ENCODE measurements at regions not wholly inside any gene's neighbourhood (a gene's known extent, or its start where the extent isn't known, plus 50 kb on each side); places are given as distances from the start of the nearest gene placed in this dataset.

DNA sequence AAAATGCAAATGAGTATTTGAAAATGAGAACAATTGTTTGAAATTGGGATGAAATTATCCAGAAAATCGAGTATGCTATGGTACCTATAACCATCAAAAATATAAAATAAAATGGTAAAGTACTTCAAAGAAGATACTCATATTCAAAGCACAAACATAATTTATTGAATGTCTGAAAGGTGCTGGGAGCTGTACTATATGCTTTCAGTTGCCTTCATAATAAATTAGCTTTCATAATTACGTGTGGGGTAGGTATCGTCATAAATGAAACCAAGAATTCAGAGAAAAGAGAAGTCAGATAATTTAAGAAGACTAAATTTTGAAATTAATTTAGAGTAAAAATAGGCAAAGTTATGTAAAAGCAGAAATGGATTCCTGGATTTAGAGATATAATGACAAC lies 721.9 kb upstream of the ACVR2A start:
- Histone ChIP-seq H3K36me3 (no peaks in the 10 kb centered on the region), H3K4me1 (ENCODE audit: insufficient read depth) (no peaks in the 10 kb centered on the region), H3K27me3 (no peaks in the 10 kb centered on the region), H3K9me3 (no peaks in the 10 kb centered on the region), H3K27ac (no peak overlapping the region), H3K4me3 (no peak overlapping the region)
- WGBS, 3 donors = 85 to 89% (median 86%) methylated on average over 3 of the region's 3 CpGs
- TF ChIP-seq, protein P1, sequence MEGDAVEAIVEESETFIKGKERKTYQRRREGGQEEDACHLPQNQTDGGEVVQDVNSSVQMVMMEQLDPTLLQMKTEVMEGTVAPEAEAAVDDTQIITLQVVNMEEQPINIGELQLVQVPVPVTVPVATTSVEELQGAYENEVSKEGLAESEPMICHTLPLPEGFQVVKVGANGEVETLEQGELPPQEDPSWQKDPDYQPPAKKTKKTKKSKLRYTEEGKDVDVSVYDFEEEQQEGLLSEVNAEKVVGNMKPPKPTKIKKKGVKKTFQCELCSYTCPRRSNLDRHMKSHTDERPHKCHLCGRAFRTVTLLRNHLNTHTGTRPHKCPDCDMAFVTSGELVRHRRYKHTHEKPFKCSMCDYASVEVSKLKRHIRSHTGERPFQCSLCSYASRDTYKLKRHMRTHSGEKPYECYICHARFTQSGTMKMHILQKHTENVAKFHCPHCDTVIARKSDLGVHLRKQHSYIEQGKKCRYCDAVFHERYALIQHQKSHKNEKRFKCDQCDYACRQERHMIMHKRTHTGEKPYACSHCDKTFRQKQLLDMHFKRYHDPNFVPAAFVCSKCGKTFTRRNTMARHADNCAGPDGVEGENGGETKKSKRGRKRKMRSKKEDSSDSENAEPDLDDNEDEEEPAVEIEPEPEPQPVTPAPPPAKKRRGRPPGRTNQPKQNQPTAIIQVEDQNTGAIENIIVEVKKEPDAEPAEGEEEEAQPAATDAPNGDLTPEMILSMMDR (IDR thresholded peaks at IDR 0.05) = no peak
- TF ChIP-seq EP300 (IDR thresholded peaks at IDR 0.05) = no peak
- no peak for TF ChIP-seq POLR2A (IDR thresholded peaks at IDR 0.05)
- intact Hi-C loops (cut with DNase I) = no loop called here
- no peak for DNase-seq

DNA sequence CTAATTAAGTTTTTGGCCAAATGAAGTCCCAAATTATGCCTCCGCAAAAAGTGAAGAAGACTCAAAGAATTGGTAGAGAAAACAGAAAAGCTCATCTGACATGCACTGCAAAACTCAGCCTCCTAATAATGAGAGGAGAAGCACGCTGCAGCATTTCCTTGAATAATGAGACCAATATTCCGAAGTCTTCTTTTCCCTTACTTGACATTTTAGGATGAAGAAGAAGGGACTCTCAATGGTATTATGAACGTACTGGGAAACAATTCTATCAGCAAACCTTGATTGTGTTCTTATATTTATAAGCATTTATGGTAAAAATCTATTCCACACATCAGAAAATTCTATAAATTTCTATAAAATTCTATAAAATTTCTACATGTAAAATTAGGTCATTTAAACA lies 733.9 kb upstream of the ACVR2A start:
- no peaks in the 10 kb centered on the region for H3K27me3 ChIP-seq
- no peaks in the 10 kb centered on the region for H3K36me3 ChIP-seq
- H3K9me3 ChIP-seq = no peaks in the 10 kb centered on the region
- H3K4me1 ChIP-seq (ENCODE audit: insufficient read depth) = no peaks in the 10 kb centered on the region
- TF ChIP-seq POLR2A (IDR thresholded peaks at IDR 0.05) (no peak), EP300 (IDR thresholded peaks at IDR 0.05) (no peak)
- TF ChIP-seq, protein P1 (IDR thresholded peaks at IDR 0.05) = no peak
- no peak overlapping the region for H3K4me3 ChIP-seq
- intact Hi-C loops (cut with DNase I) = no loop called here
- no peak overlapping the region for H3K27ac ChIP-seq
- WGBS, 3 donors = 92 to 93% (median 92%) methylated on average over 4 of the region's 4 CpGs
- DNase-seq = no peak

DNA sequence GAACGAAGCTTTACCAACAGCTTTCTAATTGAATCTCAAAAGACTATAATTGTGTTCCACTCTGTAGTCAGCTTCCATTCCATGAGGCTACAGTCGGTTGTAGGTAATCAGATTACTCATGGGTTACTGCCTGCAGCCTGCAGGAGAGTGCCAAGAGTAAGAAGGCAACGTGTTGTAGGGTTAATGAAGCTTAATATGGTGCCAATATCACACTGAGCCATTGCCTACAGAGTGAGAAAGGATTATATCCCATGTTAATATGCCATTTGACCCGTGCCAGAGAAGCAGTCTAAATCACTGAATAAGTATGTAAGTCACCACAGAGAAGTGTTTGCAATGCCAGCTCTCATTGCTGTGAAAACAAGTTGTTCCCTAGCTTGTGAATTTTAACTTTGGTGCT lies 734.5 kb upstream of the ACVR2A start:
- H3K27ac ChIP-seq = no peak overlapping the region
- 59 to 68% (median 66%) methylated on average over 4 of the region's 4 CpGs for WGBS, 3 donors
- no peak for DNase-seq
- no peaks in the 10 kb centered on the region for H3K4me1 ChIP-seq (ENCODE audit: insufficient read depth)
- no peak overlapping the region for H3K4me3 ChIP-seq
- TF ChIP-seq, protein P1 (IDR thresholded peaks at IDR 0.05) = no peak
- TF ChIP-seq EP300 (IDR thresholded peaks at IDR 0.05) (no peak), POLR2A (IDR thresholded peaks at IDR 0.05) (no peak)
- H3K36me3 ChIP-seq = no peaks in the 10 kb centered on the region
- intact Hi-C loops (cut with DNase I) = no loop called here
- no peaks in the 10 kb centered on the region for H3K27me3 ChIP-seq
- no peaks in the 10 kb centered on the region for H3K9me3 ChIP-seq

DNA sequence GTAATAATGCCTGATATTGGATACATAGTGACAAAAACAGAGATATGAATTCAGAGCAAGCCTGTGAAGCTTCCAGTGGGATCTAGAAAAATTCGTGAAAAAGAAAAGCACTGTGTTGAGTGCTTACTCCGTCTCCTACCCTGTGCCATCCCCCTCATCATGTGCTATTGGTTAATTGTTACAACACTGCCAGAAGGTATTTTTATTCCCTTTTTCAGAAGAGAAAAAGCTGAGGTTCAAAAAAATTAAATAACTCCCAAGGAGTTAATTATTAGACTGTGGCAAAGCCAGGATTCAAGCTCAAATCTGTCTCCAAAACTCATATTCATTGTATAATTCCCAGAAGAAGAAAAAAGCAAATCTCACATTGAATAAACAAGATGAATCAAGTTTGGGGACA lies 735.5 kb upstream of the ACVR2A start:
- Histone ChIP-seq H3K36me3 (no peaks in the 10 kb centered on the region), H3K9me3 (no peaks in the 10 kb centered on the region), H3K4me3 (no peak overlapping the region), H3K4me1 (ENCODE audit: insufficient read depth) (no peaks in the 10 kb centered on the region), H3K27me3 (no peaks in the 10 kb centered on the region), H3K27ac (no peak overlapping the region)
- DNase-seq = no peak
- intact Hi-C loops (cut with DNase I) = no loop called here
- 66 to 81% (median 75%) methylated on average over 2 of the region's 2 CpGs for WGBS, 3 donors
- no peak for TF ChIP-seq POLR2A (IDR thresholded peaks at IDR 0.05)

DNA sequence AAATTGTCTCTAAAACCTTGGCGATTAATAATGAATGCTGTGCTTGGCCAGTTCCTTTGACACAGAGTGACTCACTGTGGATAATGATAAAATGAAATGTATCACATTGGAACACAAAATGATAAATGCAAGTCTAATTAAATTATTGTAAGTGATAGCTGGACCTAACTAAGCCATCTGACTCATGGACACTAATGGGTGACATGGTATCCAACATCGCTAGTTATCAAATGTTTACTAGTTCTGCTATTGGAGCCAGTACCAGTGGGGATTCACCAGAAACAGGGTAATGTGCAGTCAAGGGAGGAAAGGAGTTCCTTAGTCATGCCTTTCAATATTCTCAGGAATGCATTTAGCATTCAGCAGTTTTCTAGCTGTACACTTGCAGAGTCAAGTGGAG lies 736.3 kb upstream of the ACVR2A start:
- no peaks in the 10 kb centered on the region for H3K4me1 ChIP-seq (ENCODE audit: insufficient read depth)
- no peak for DNase-seq
- H3K36me3 ChIP-seq = no peaks in the 10 kb centered on the region
- H3K9me3 ChIP-seq = no peaks in the 10 kb centered on the region
- TF ChIP-seq EP300 (IDR thresholded peaks at IDR 0.05) (no peak), POLR2A (IDR thresholded peaks at IDR 0.05) (no peak)
- TF ChIP-seq, protein P1 (IDR thresholded peaks at IDR 0.05) = no peak
- no peak overlapping the region for H3K27ac ChIP-seq
- intact Hi-C loops (cut with DNase I) = no loop called here
- H3K27me3 ChIP-seq = no peaks in the 10 kb centered on the region
- H3K4me3 ChIP-seq = no peak overlapping the region
- WGBS, 3 donors = 46 to 66% (median 53%) methylated on average over 2 of the region's 2 CpGs
